RWPE1 (cell line): ENCODE measurements at regions not wholly inside any gene's neighbourhood (a gene's known extent, or its start where the extent isn't known, plus 50 kb on each side); places are given as distances from the start of the nearest gene placed in this dataset.
A peak's percentile ranks its signal among the peaks of the same experiment; 100 is the strongest.

Source experiments
- CTCF ChIA-PET: fragments of 350-600 bp; sonication (Branson Sonifier 250); formaldehyde crosslinking; extraction: SDS; loops from one replicate; lab custom pipeline; 2021; lab: Yijun Ruan, JAX
- POLR2A ChIA-PET: fragments of 400-600 bp; formaldehyde crosslinking; extraction: SDS; loops from one replicate; lab custom pipeline; 2020; ENCODE audit warnings: antibody characterized with exemption; ENCODE audit not compliant: low non-redundant PET; lab: Yijun Ruan, JAX
- DNase-seq: peaks from one replicate; pipeline ENCODE4 v3.0.0; 2012; ENCODE audit warnings: low spot score
- H3K27ac ChIP-seq: fragments of 450-650 bp; 2 replicates; pipeline ENCODE4 v1.5.1; 2017
- CTCF ChIP-seq: fragments of 450-650 bp; conservative IDR thresholded peaks from 2 replicates; pipeline ENCODE4 v1.5.1; 2017; ENCODE audit warnings: low read depth, mild to moderate bottlenecking

GRCh38 chr2:7849531-7849930 is 832.3 kb upstream of the ID2 start:
- H3K27ac ChIP-seq: no peak overlapping the region
- TF ChIP-seq CTCF: no peak
- ChIA-PET CTCF (interaction anchor here (0.6 kb wide), 1 partner anchor 14 kb away, joined by 4 read pairs; no protein-coding TSS in a partner anchor), POLR2A (no interaction called here)
- no peak for DNase-seq

GRCh38 chr2:7852546-7852945 is 829.3 kb upstream of the ID2 start:
- POLR2A ChIA-PET: no interaction called here
- DNase-seq: no peak
- CTCF ChIA-PET: no interaction called here
- no peak overlapping the region for H3K27ac ChIP-seq
- no peak for TF ChIP-seq CTCF

- POLR2A ChIA-PET: no interaction called here
- H3K27ac ChIP-seq: no peak overlapping the region
- CTCF ChIA-PET: no interaction called here
- TF ChIP-seq CTCF: no peak
- DNase-seq: peak; percentile 41
Measured at GRCh38 chr2:7857904-7858303, 824.0 kb upstream of the ID2 start.

GRCh38 chr2:7858624-7859023 is 823.2 kb upstream of the ID2 start:
- no peak for TF ChIP-seq CTCF
- CTCF ChIA-PET: no interaction called here
- POLR2A ChIA-PET: no interaction called here
- H3K27ac ChIP-seq: no peak overlapping the region
- no peak for DNase-seq

- POLR2A ChIA-PET: no interaction called here
- DNase-seq: no peak
- no peak for TF ChIP-seq CTCF
- CTCF ChIA-PET: interaction anchor here (0.5 kb wide), 1 partner anchor 759 kb away, joined by 3 read pairs; no protein-coding TSS in a partner anchor
- no peak overlapping the region for H3K27ac ChIP-seq
Measured at GRCh38 chr2:7860693-7861092, 821.2 kb upstream of the ID2 start.

GRCh38 chr2:7861910-7862702 is 819.8 kb upstream of the ID2 start:
- POLR2A ChIA-PET: no interaction called here
- DNase-seq: no peak
- CTCF ChIA-PET: no interaction called here
- no peak overlapping the region for H3K27ac ChIP-seq
- no peak for TF ChIP-seq CTCF
